GM12878 (cell line): ENCODE measurements at regions not wholly inside any gene's neighbourhood (a gene's known extent, or its start where the extent isn't known, plus 50 kb on each side); places are given as distances from the start of the nearest gene placed in this dataset.

Source experiments
- ATAC-seq: fragments of 200-7000 bp; cut with Tn5 transposase; 3 replicates; pipeline ENCODE4 v1.9.1; 2020; ENCODE audit warnings: mild to moderate bottlenecking, moderate library complexity
- BruUV-seq: library from RNA; stranded (reverse); fragments of 400-500 nt; replicated peaks from 2 replicates; lab custom pipeline; 2021; lab: Mats Ljungman, UMichigan
- CTCF ChIA-PET: fragments of 300-600 bp; sonication (Branson Sonifier 250); formaldehyde crosslinking; extraction: SDS; loops from one replicate; lab custom pipeline; 2021; ENCODE audit warnings: inconsistent platforms; lab: Yijun Ruan, JAX
- POLR2A ChIA-PET: fragments of 350-600 bp; formaldehyde crosslinking; extraction: SDS; loops from one replicate; lab custom pipeline; 2021; ENCODE audit warnings: inconsistent platforms; lab: Charles Lee
- RAD21 ChIA-PET: fragments of 300-600 bp; sonication (Branson Sonifier 250); formaldehyde crosslinking; loops from one replicate; lab custom pipeline; 2023; ENCODE audit warnings: antibody characterized with exemption; ENCODE audit not compliant: unreplicated experiment; lab: Charles Lee
- SMC1A ChIA-PET: fragments of 300-600 bp; sonication (Branson Sonifier 250); formaldehyde crosslinking; loops from one replicate; lab custom pipeline; 2023; ENCODE audit not compliant: unreplicated experiment, uncharacterized antibody; lab: Charles Lee
- DNase-seq: peaks from one replicate; pipeline ENCODE4 v3.0.0-alpha.2; 2011; ENCODE audit warnings: low read depth, low spot score
- FAIRE-seq: peaks from 3 replicates; lab custom pipeline; 2011; peaks lifted over from hg19 to GRCh38; lab: Jason Lieb, UNC
- H2AFZ ChIP-seq: 2 replicates; pipeline ENCODE4 v1.6.0; 2011; ENCODE audit warnings: low read depth, low read length, control low read depth; ENCODE audit not compliant: control insufficient read depth
- H3K27ac ChIP-seq: 2 replicates; pipeline ENCODE4 v1.5.1; 2011; ENCODE audit warnings: control low read depth; ENCODE audit not compliant: control insufficient read depth, insufficient read depth
- H3K27me3 ChIP-seq, 2 experiments: replicated peaks in 1 of 2; 2 replicates each; pipeline versions ENCODE4 v1.6.0 to v1.6.1; 2011; ENCODE audit warnings: low read length in 1 of 2; ENCODE audit not compliant: control insufficient read depth in 2 of 2, insufficient read depth in 2 of 2
- H3K36me3 ChIP-seq, 2 experiments: 2 replicates each; pipeline ENCODE4 v1.5.1; 2011; ENCODE audit warnings: low read length in 1 of 2; ENCODE audit not compliant: control insufficient read depth in 2 of 2, insufficient read depth in 2 of 2
- H3K4me1 ChIP-seq: 2 replicates; pipeline ENCODE4 v1.6.1; 2011; ENCODE audit warnings: mild to moderate bottlenecking, low read length, moderate library complexity, mixed read lengths; ENCODE audit not compliant: control insufficient read depth, insufficient read depth
- H3K4me2 ChIP-seq: 2 replicates; pipeline ENCODE4 v1.6.0; 2011; ENCODE audit warnings: control low read depth; ENCODE audit not compliant: control insufficient read depth, insufficient read depth
- H3K4me3 ChIP-seq: fragments of 200-600 bp; sonication (generic); 2 replicates; pipeline ENCODE4 v1.5.1; 2016
- H3K79me2 ChIP-seq: 2 replicates; pipeline ENCODE4 v1.6.0; 2011; ENCODE audit warnings: low read length; ENCODE audit not compliant: control insufficient read depth, insufficient read depth
- H3K9ac ChIP-seq: 2 replicates; pipeline ENCODE4 v1.8.0; 2011; ENCODE audit warnings: low read length, control low read depth, mixed read lengths; ENCODE audit not compliant: control insufficient read depth, insufficient read depth
- H3K9me3 ChIP-seq: replicated peaks from 3 replicates; pipeline ENCODE4 v1.5.1; 2011; ENCODE audit warnings: mild to moderate bottlenecking, low read length; ENCODE audit not compliant: control insufficient read depth, insufficient read depth
- H4K20me1 ChIP-seq: 2 replicates; pipeline ENCODE4 v1.6.0; 2011; ENCODE audit not compliant: control insufficient read depth, insufficient read depth
- BACH1 ChIP-seq: fragments of 450-650 bp; IDR thresholded peaks from 2 replicates; pipeline ENCODE4 v1.6.1; 2017; ENCODE audit warnings: mild to moderate bottlenecking, borderline replicate concordance
- BHLHE40 ChIP-seq, 2 experiments: fragments of 450-650 bp in 1 of 2; IDR thresholded peaks; 2 replicates each; pipeline ENCODE4 v1.6.1; 2011 to 2017; ENCODE audit warnings: low read depth in 2 of 2, borderline replicate concordance in 1 of 2, improper control_type of control experiment in 1 of 2, low read length in 1 of 2, mild to moderate bottlenecking in 1 of 2
- CHD4 ChIP-seq: fragments of 200-600 bp; sonication (generic); IDR thresholded peaks from 2 replicates; pipeline ENCODE4 v1.6.1; 2016; ENCODE audit warnings: mild to moderate bottlenecking
- E4F1 ChIP-seq: fragments of 450-650 bp; IDR thresholded peaks from 2 replicates; pipeline ENCODE4 v1.6.1; 2018; ENCODE audit warnings: borderline replicate concordance, mild to moderate bottlenecking; ENCODE audit not compliant: partially characterized antibody
- EGR1 ChIP-seq, 2 experiments: IDR thresholded peaks; 1 replicate in 1 of 2; 2 replicates in 1 of 2; pipeline ENCODE4 v1.6.1; 2011 to 2012; ENCODE audit warnings: low read depth in 2 of 2, low read length in 2 of 2, borderline replicate concordance in 1 of 2, mild to moderate bottlenecking in 1 of 2, moderate library complexity in 1 of 2
- FOXK2 ChIP-seq: fragments of 450-650 bp; IDR thresholded peaks from 2 replicates; pipeline ENCODE4 v1.6.1; 2017; ENCODE audit warnings: mild to moderate bottlenecking, moderate library complexity
- IKZF1 ChIP-seq: fragments of 450-650 bp; conservative IDR thresholded peaks from 2 replicates; pipeline ENCODE4 v1.6.1; 2017; ENCODE audit warnings: antibody characterized with exemption, mild to moderate bottlenecking
- JUNB ChIP-seq: IDR thresholded peaks from 2 replicates; pipeline ENCODE4 v1.6.1; 2016; ENCODE audit warnings: antibody characterized with exemption, mild to moderate bottlenecking
- KDM1A ChIP-seq: fragments of 200-600 bp; sonication (generic); IDR thresholded peaks from 2 replicates; pipeline ENCODE4 v1.6.1; 2016; ENCODE audit warnings: borderline replicate concordance
- MYB ChIP-seq: fragments of 150-350 bp; IDR thresholded peaks from 2 replicates; pipeline ENCODE4 v1.6.1; 2014; ENCODE audit warnings: mild to moderate bottlenecking, low read depth, low read length, borderline replicate concordance
- MYC ChIP-seq: IDR thresholded peaks from 2 replicates; pipeline ENCODE4 v1.6.1; 2011; ENCODE audit warnings: mild to moderate bottlenecking, low read length, moderate library complexity, inconsistent platforms; ENCODE audit not compliant: insufficient read depth, insufficient replicate concordance, insufficient read length, severe bottlenecking
- NKRF ChIP-seq: fragments of 450-650 bp; conservative IDR thresholded peaks from 2 replicates; pipeline ENCODE4 v1.6.1; 2017; ENCODE audit warnings: mild to moderate bottlenecking, moderate library complexity
- PML ChIP-seq: IDR thresholded peaks from 2 replicates; pipeline ENCODE4 v1.6.1; 2012; ENCODE audit warnings: low read length, inconsistent platforms
- RAD21 ChIP-seq: IDR thresholded peaks from 2 replicates; pipeline ENCODE4 v1.6.1; 2011; ENCODE audit warnings: mild to moderate bottlenecking, low read depth, low read length, moderate library complexity; ENCODE audit not compliant: insufficient read depth
- RB1 ChIP-seq: fragments of 450-650 bp; formaldehyde crosslinking; IDR thresholded peaks from 2 replicates; pipeline ENCODE4 v1.6.1; 2017; ENCODE audit warnings: mild to moderate bottlenecking, borderline replicate concordance
- SIX5 ChIP-seq: IDR thresholded peaks from 2 replicates; pipeline ENCODE4 v1.6.1; 2011; ENCODE audit warnings: mild to moderate bottlenecking, low read depth, low read length, moderate library complexity; ENCODE audit not compliant: severe bottlenecking
- SMARCA5 ChIP-seq: fragments of 450-650 bp; IDR thresholded peaks from 2 replicates; pipeline ENCODE4 v1.6.1; 2017; ENCODE audit warnings: mild to moderate bottlenecking
- TCF3 ChIP-seq: IDR thresholded peaks from 2 replicates; pipeline ENCODE4 v1.6.1; 2012; ENCODE audit warnings: low read depth, mild to moderate bottlenecking, low read length, borderline replicate concordance; ENCODE audit not compliant: insufficient read depth
- YBX1 ChIP-seq: fragments of 450-650 bp; IDR thresholded peaks from 2 replicates; pipeline ENCODE4 v1.6.1; 2016; ENCODE audit warnings: antibody characterized with exemption
- ZNF207 ChIP-seq: fragments of 450-650 bp; IDR thresholded peaks from 2 replicates; pipeline ENCODE4 v1.6.1; 2014; ENCODE audit warnings: antibody characterized with exemption, mild to moderate bottlenecking, borderline replicate concordance
- WGBS: methylation state at CpG from one replicate; pipeline ENCODE4 v1.1.6; 2016; ENCODE audit warnings: low lambda C conversion rate; ENCODE audit not compliant: insufficient replicate concordance, insufficient coverage; ENCODE audit errors: missing lambda C conversion rate; 5-methylcytosine and 5-hydroxymethylcytosine counted together
- in situ Hi-C: fragments of 300-500 bp; cut with MboI; formaldehyde crosslinking; loops from 9 replicates; pipeline ENCODE4 v1.14.3; 2018; ENCODE audit warnings: mixed read lengths
- intact Hi-C: fragments of 100-400 bp; cut with micrococcal nuclease; formaldehyde crosslinking; loops from one replicate; pipeline ENCODE4 v1.14.2; 2022; ENCODE audit not compliant: unreplicated experiment

GRCh38 chr16:72444696-72445095 lies 272.7 kb upstream of the PMFBP1 start (continued):
- TF ChIP-seq MYC: no peak
- TF ChIP-seq YBX1: no peak
- no peak for TF ChIP-seq TCF3
- TF ChIP-seq FOXK2: no peak
- TF ChIP-seq SMARCA5: no peak
- TF ChIP-seq, all 136 proteins: peak for 0

GRCh38 chr16:72443809-72444208 lies 271.9 kb upstream of the PMFBP1 start:
- ATAC-seq (no peak), FAIRE-seq (no peak), DNase-seq (no peak)
- CTCF ChIA-PET: interaction anchor here (1.2 kb wide), 1 partner anchor 22 kb away, joined by 3 read pairs; no protein-coding TSS in a partner anchor
- SMC1A ChIA-PET: interaction anchor here (1.4 kb wide), 1 partner anchor 12 kb away, joined by 3 read pairs; no protein-coding TSS in a partner anchor
- no peak overlapping the region for H3K4me2 ChIP-seq
- intact Hi-C loops (no loop called here), in situ Hi-C loops (no loop called here)
- RAD21 ChIA-PET: no interaction called here
- H3K4me1 ChIP-seq: no peaks in the 10 kb centered on the region
- no peak overlapping the region for H2AFZ ChIP-seq
- H3K4me3 ChIP-seq: no peak overlapping the region
- H3K9me3 ChIP-seq: no peaks in the 10 kb centered on the region; the same call in 2 of the 3 replicates
- H3K9ac ChIP-seq: no peak overlapping the region
- no TSS peak for BruUV-seq
- POLR2A ChIA-PET: no interaction called here
- no peaks in the 10 kb centered on the region for H3K27me3 ChIP-seq
- no peaks in the 10 kb centered on the region for H3K79me2 ChIP-seq
- no peak overlapping the region for H3K27ac ChIP-seq
- no peaks in the 10 kb centered on the region for H3K36me3 ChIP-seq
- no peaks in the 10 kb centered on the region for H4K20me1 ChIP-seq
- 100% methylated on average over 1 of the region's 1 CpG for WGBS
- TF ChIP-seq ZNF207 (no peak), MYB (no peak), EGR1 (IDR thresholded peaks at IDR 0.05; ENCODE audit: borderline replicate concordance in 1 of 2, low read depth in 2 of 2, low read length in 2 of 2) (no peak), CHD4 (no peak), SIX5 (no peak), JUNB (no peak), IKZF1 (no peak), E4F1 (no peak), BACH1 (no peak), PML (no peak), KDM1A (no peak), BHLHE40 (IDR thresholded peaks at IDR 0.05; ENCODE audit: borderline replicate concordance in 1 of 2, low read depth in 2 of 2, low read length in 1 of 2) (no peak), RB1 (no peak), NKRF (no peak), RAD21 (no peak), SMARCA5 (no peak)
